Transverse colon (tissue), 4 donors: ENCODE measurements at regions not wholly inside any gene's neighbourhood (a gene's known extent, or its start where the extent isn't known, plus 50 kb on each side); places are given as distances from the start of the nearest gene placed in this dataset.

Source experiments
- POLR2AphosphoS5 ChIP-seq, 3 donors: sonication (generic); formaldehyde crosslinking; IDR thresholded peaks; one replicate each; pipeline ENCODE4 v1.6.1; 2016; ENCODE audit warnings: antibody characterized with exemption in 3 of 3
- TF ChIP-seq, protein P1 (sequence below), 5 experiments: fragments of 200-600 bp in 3 of 5; fragments of 450-650 bp in 2 of 5; sonication (generic) in 3 of 5; IDR thresholded peaks; 1 replicate in 2 of 5; 2 replicates in 3 of 5; pipeline ENCODE4 v1.5.1; 2016 to 2017; ENCODE audit warnings: antibody characterized with exemption in 5 of 5, inconsistent platforms in 3 of 5, mild to moderate bottlenecking in 2 of 5, moderate library complexity in 1 of 5

- TF ChIP-seq, protein P1, sequence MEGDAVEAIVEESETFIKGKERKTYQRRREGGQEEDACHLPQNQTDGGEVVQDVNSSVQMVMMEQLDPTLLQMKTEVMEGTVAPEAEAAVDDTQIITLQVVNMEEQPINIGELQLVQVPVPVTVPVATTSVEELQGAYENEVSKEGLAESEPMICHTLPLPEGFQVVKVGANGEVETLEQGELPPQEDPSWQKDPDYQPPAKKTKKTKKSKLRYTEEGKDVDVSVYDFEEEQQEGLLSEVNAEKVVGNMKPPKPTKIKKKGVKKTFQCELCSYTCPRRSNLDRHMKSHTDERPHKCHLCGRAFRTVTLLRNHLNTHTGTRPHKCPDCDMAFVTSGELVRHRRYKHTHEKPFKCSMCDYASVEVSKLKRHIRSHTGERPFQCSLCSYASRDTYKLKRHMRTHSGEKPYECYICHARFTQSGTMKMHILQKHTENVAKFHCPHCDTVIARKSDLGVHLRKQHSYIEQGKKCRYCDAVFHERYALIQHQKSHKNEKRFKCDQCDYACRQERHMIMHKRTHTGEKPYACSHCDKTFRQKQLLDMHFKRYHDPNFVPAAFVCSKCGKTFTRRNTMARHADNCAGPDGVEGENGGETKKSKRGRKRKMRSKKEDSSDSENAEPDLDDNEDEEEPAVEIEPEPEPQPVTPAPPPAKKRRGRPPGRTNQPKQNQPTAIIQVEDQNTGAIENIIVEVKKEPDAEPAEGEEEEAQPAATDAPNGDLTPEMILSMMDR (IDR thresholded peaks at IDR 0.05) = no peak
- TF ChIP-seq POLR2AphosphoS5 (IDR thresholded peaks at IDR 0.05) = no peak
Measured at GRCh38 chr20:55605594-55605993, 399.7 kb downstream of the CBLN4 start.
